Heart right ventricle (tissue), 16 donors: ENCODE measurements at regions not wholly inside any gene's neighbourhood (a gene's known extent, or its start where the extent isn't known, plus 50 kb on each side); places are given as distances from the start of the nearest gene placed in this dataset.

Experiments used
- ATAC-seq, 8 donors: fragments of 200-7000 bp; cut with Tn5 transposase; one replicate each; pipeline ENCODE4 v1.9.1; 2020; ENCODE audit warnings: mild to moderate bottlenecking in 8 of 8, moderate library complexity in 8 of 8, moderate number of reproducible peaks in 1 of 8
- DNase-seq, 2 donors: peaks; one replicate each; pipeline ENCODE4 v3.0.0-alpha.2; 2020
- H3K27ac ChIP-seq, 10 donors: fragments of 200-600 bp; sonication (generic) in 2 of 10; one replicate each; pipeline versions ENCODE4 v1.5.0 to v1.8.0; 2020 to 2022; ENCODE audit warnings: mild to moderate bottlenecking in 3 of 10
- H3K27me3 ChIP-seq, 7 donors: fragments of 200-600 bp; one replicate each; pipeline ENCODE4 v1.8.0; 2021 to 2022; ENCODE audit warnings: mild to moderate bottlenecking in 2 of 7
- H3K36me3 ChIP-seq, 9 donors: fragments of 200-600 bp; sonication (generic) in 1 of 9; one replicate each; pipeline versions ENCODE4 v1.5.0 to v1.8.0; 2020 to 2022; ENCODE audit warnings: mild to moderate bottlenecking in 2 of 9
- H3K4me1 ChIP-seq, 9 donors: fragments of 200-600 bp; sonication (generic) in 1 of 9; one replicate each; pipeline versions ENCODE4 v1.5.0 to v1.8.0; 2020 to 2022; ENCODE audit warnings: mild to moderate bottlenecking in 4 of 9
- H3K4me3 ChIP-seq, 10 donors: fragments of 200-600 bp; sonication (generic) in 2 of 10; one replicate each; pipeline versions ENCODE4 v1.5.0 to v1.8.0; 2020 to 2022; ENCODE audit warnings: mild to moderate bottlenecking in 7 of 10, moderate library complexity in 2 of 10
- H3K9me3 ChIP-seq, 11 donors: fragments of 200-600 bp in 10 of 11; sonication (generic) in 2 of 11; one replicate each; pipeline versions ENCODE4 v1.5.0 to v1.8.0; 2013 to 2022; ENCODE audit warnings: mild to moderate bottlenecking in 2 of 11, control low read depth in 1 of 11, moderate library complexity in 1 of 11
- CTCF ChIP-seq, 9 donors: fragments of 200-600 bp; sonication (generic) in 2 of 9; IDR thresholded peaks; one replicate each; pipeline versions ENCODE4 v1.5.0 to v1.8.0; 2021 to 2022; ENCODE audit warnings: antibody characterized with exemption in 9 of 9, mild to moderate bottlenecking in 5 of 9, moderate library complexity in 1 of 9
- WGBS, 2 donors: extraction: QIAGEN DNeasy Blood & Tissue Kit; methylation state at CpG; one replicate each; pipeline ENCODE4 v1.1.7; 2013; ENCODE audit warnings: inconsistent platforms in 1 of 2; 5-methylcytosine and 5-hydroxymethylcytosine counted together
- intact Hi-C, 10 donors: fragments of 100-400 bp; cut with DNase I; formaldehyde crosslinking; loops; one replicate each; pipeline versions ENCODE4 v1.11.1 to v1.14.2; 2022
- donor health status: Arrhythmogenic right ventricular cardiomyopathy.
- donor health status: ischemic (EF 13 %, LVEDD 7.1; RV severe dilation, severe dysfunction).
- donor health status: healthy with polysubstance abuse.
- donor health status: DM: no; HTN: yes; CAD: no.
- donor health status: DM: no; HTN: no; CAD: no.
- donor health status: ischemic (EF 25% LVEDD 6.9; RV normal size, moderate dysfunction).
- donor health status: ischemic (EF 25% LVEDD 5.7; RV mildly dilated, moderate dysfunction).
- donor health status: healthy.
- donor health status: DM: yes; HTN: yes; CAD: no.
- donor health status: Ischemic cardiomyopathy.
- donor health status: ischemic (EF 35%, LVEDD 5.7; RV mildly dilated, moderate dysfunction).
- donor health status: nonischemic (EF 11% LVEDD 7.7; RV severe dilation, severe dysfunction).
- donor health status: DM: yes; HTN: yes; CAD: no.
- donor health status: PGD.
- donor health status: ischemic (EF 29% LVEDD 5.4; RV normal size, mild dysfunction).
- donor health status: nonischemic (EF 23%, LVEDD 6.1; RV moderate dilation, normal function).

GRCh38 chr6:41416501-41416837 lies 81.1 kb downstream of the NCR2 start:
- peaks cover 0 to 12% (median 7%) of the 10 kb centered on the region in 11 donors for H3K9me3 ChIP-seq
- 40 to 54% methylated on average over 6 of the region's 6 CpGs for WGBS, 2 donors
- H3K4me3 ChIP-seq, result no peak overlapping the region
- peaks cover 0 to 6% (median 0%) of the 10 kb centered on the region in 9 donors for H3K4me1 ChIP-seq
- no peak overlapping the region for H3K27ac ChIP-seq
- DNase-seq, result no peak
- peaks cover 0 to 73% (median 43%) of the 10 kb centered on the region in 7 donors for H3K27me3 ChIP-seq
- intact Hi-C loops, result loop anchor here in 1 of 10 donors (5.0 kb wide), 1 partner anchor 44 kb away; no protein-coding TSS in a partner anchor
- TF ChIP-seq CTCF (IDR thresholded peaks at IDR 0.05), result no peak
- H3K36me3 ChIP-seq, result no peaks in the 10 kb centered on the region
- no peak for ATAC-seq

DNA sequence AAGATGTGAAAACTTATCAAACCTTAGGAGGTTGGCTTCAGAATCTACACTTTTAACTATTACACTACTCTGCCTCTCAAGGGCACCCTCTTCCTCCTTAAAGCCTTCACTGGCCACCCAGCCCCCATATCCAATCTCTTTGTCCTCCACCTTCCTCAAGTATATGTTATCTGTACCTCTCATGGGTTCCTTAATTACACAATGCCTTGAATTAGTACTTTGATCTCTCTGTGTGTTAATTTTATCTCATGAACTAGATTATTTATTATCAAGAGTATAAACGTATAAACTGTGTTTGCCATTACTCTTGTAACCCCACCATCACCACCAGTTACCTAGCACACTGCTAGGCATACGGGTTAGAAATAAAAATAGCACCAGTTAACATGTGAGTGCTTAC lies 83.3 kb downstream of the NCR2 start:
- intact Hi-C loops, result loop anchor here in 1 of 10 donors (5.0 kb wide), 1 partner anchor 46 kb away; no protein-coding TSS in a partner anchor

DNA sequence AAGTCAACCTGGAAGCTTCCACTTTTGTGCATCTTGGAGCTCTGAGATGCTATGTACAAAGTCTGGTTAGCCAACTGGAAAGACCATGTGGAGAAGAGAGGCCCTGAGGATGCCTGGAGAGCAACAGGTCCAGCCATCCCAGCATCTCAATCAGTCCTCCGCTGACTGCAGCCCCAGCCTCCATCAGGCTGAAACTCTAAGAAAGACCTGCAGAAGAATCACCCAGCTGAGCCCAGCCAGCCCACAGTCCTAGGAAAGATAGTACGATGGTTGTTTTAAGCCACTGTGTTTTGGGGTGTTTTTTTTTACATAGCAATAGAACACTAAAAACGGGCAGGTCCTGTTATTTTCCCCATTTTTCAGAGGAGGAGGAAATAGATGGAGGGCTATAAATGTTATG lies 84.0 kb downstream of the NCR2 start:
- ATAC-seq (no peak), DNase-seq (no peak)
- 86 to 91% methylated on average over 3 of the region's 3 CpGs for WGBS, 2 donors
- Histone ChIP-seq H3K36me3 (no peaks in the 10 kb centered on the region), H3K27me3 (peaks cover 0 to 45% (median 24%) of the 10 kb centered on the region in 7 donors), H3K4me3 (no peak overlapping the region), H3K27ac (no peak overlapping the region), H3K4me1 (peaks cover 0 to 2% (median 0%) of the 10 kb centered on the region in 9 donors), H3K9me3 (peaks cover 0 to 12% (median 7%) of the 10 kb centered on the region in 11 donors)
- intact Hi-C loops, result loop anchor here in 1 of 10 donors (5.0 kb wide), 1 partner anchor 47 kb away; no protein-coding TSS in a partner anchor
- TF ChIP-seq CTCF (IDR thresholded peaks at IDR 0.05), result no peak

More for the DNA sequence above, 83.3 kb downstream of the NCR2 start:
- Histone ChIP-seq H3K4me1 (no peaks in the 10 kb centered on the region), H3K9me3 (peaks cover 0 to 12% (median 7%) of the 10 kb centered on the region in 11 donors), H3K36me3 (no peaks in the 10 kb centered on the region), H3K4me3 (no peak overlapping the region), H3K27ac (no peak overlapping the region), H3K27me3 (peaks cover 0 to 52% (median 30%) of the 10 kb centered on the region in 7 donors)
- WGBS, 2 donors, result 76 to 78% methylated on average over 2 of the region's 2 CpGs
- TF ChIP-seq CTCF (IDR thresholded peaks at IDR 0.05), result no peak
- DNase-seq (no peak), ATAC-seq (no peak)

GRCh38 chr6:41420186-41420585 lies 84.8 kb downstream of the NCR2 start:
- WGBS, 2 donors, result 77 to 86% methylated on average over 4 of the region's 4 CpGs
- no peaks in the 10 kb centered on the region for H3K36me3 ChIP-seq
- no peak overlapping the region for H3K27ac ChIP-seq
- ATAC-seq (no peak), DNase-seq (no peak)
- intact Hi-C loops, result loop anchor here in 6 of 10 donors (5.0 kb wide), 4 partner anchors 37 to 262 kb away; no protein-coding TSS in a partner anchor
- peaks cover 0 to 39% (median 18%) of the 10 kb centered on the region in 7 donors for H3K27me3 ChIP-seq
- peaks cover 0 to 6% (median 0%) of the 10 kb centered on the region in 9 donors for H3K4me1 ChIP-seq
- peaks cover 0 to 12% (median 7%) of the 10 kb centered on the region in 11 donors for H3K9me3 ChIP-seq
- no peak overlapping the region for H3K4me3 ChIP-seq
- no peak for TF ChIP-seq CTCF (IDR thresholded peaks at IDR 0.05)
